HL-60 (cell line): ENCODE measurements at regions not wholly inside any gene's neighbourhood (a gene's known extent, or its start where the extent isn't known, plus 50 kb on each side); places are given as distances from the start of the nearest gene placed in this dataset.

Experiments used
- DNase-seq, 2 experiments: peaks; one replicate each; pipeline ENCODE4 v3.0.0-alpha.2; 2010 to 2020; ENCODE audit warnings: low read depth in 1 of 2, low spot score in 1 of 2
- H3K27ac ChIP-seq: fragments of 250-450 bp; sonication (Bioruptor Pico); replicated peaks from 2 replicates; pipeline ENCODE4 v1.5.1; 2020; ENCODE audit warnings: mild to moderate bottlenecking, moderate library complexity
- H3K27me3 ChIP-seq: fragments of 250-450 bp; sonication (Bioruptor Pico); 2 replicates; pipeline ENCODE4 v1.5.1; 2021; ENCODE audit warnings: mild to moderate bottlenecking, moderate library complexity; ENCODE audit not compliant: insufficient read depth, poor library complexity, severe bottlenecking
- H3K4me3 ChIP-seq: replicated peaks from 2 replicates; pipeline ENCODE4 v1.5.1; 2011; ENCODE audit warnings: mild to moderate bottlenecking, control low read depth, low read length; ENCODE audit not compliant: insufficient read depth
- CTCF ChIP-seq: IDR thresholded peaks from one replicate; pipeline ENCODE4 v1.5.1; 2011; ENCODE audit warnings: low read length, control low read depth, inconsistent platforms; ENCODE audit not compliant: insufficient read depth
- GABPA ChIP-seq: IDR thresholded peaks from 2 replicates; pipeline ENCODE4 v1.6.1; 2012; ENCODE audit warnings: low read depth
- POLR2AphosphoS5 ChIP-seq: IDR thresholded peaks from 2 replicates; pipeline ENCODE4 v1.6.1; 2012; ENCODE audit warnings: low read depth
- REST ChIP-seq: IDR thresholded peaks from 2 replicates; pipeline ENCODE4 v1.6.1; 2012; ENCODE audit warnings: low read depth; ENCODE audit not compliant: insufficient replicate concordance
- SPI1 ChIP-seq: IDR thresholded peaks from 2 replicates; pipeline ENCODE4 v1.6.1; 2012; ENCODE audit warnings: low read depth, mild to moderate bottlenecking, borderline replicate concordance

DNA sequence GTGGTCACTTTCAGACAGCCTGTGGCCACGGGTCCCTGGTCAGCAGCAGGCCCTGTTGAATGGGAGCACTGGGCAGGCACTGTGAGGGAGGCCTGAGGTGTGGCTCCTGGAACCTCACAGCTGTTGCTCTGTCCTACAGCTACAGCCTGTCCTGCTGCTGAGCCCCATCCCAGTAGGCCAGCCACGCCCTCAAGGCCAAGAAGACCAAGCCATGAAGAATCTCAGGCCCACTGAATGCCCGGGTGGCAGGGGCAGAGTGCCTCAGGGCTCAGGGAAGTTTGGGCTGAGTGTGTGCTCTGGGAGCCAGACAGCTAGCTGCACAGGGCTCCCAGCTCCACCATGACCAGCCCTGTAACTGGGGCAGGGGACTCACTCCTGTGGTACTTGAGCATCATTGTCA, 363.5 kb upstream of the NUPR2 start:
- H3K27ac ChIP-seq, result no peak overlapping the region
- no peak overlapping the region for H3K4me3 ChIP-seq
- no peak for DNase-seq
- TF ChIP-seq SPI1 (no peak), GABPA (no peak), POLR2AphosphoS5 (no peak), CTCF (no peak), REST (no peak)
- no peaks in the 10 kb centered on the region for H3K27me3 ChIP-seq

DNA sequence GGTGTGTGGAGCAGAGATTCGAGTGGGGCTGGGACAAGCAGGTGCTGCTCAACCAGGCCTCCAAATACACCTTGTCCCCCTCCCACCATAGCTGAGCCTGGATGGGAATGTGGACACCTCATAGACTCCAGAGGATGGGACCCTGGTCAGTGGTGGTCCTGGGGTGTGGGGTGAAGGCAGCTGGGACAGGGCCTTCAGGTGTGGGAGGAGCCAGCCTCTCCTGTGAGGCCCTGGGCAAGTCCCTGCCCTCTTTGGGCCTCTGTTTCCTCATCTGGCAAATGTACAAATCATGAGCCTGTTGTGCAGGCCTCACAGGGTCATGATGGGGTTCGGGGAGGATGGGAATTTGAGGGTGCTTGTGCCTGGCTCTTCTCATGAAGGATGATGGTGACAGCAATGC, 362.9 kb upstream of the NUPR2 start:
- H3K4me3 ChIP-seq, result no peak overlapping the region
- no peaks in the 10 kb centered on the region for H3K27me3 ChIP-seq
- no peak overlapping the region for H3K27ac ChIP-seq
- no peak for TF ChIP-seq CTCF
- TF ChIP-seq SPI1, result no peak
- TF ChIP-seq REST, result no peak
- no peak for TF ChIP-seq POLR2AphosphoS5
- TF ChIP-seq GABPA, result no peak
- DNase-seq, result no peak

DNA sequence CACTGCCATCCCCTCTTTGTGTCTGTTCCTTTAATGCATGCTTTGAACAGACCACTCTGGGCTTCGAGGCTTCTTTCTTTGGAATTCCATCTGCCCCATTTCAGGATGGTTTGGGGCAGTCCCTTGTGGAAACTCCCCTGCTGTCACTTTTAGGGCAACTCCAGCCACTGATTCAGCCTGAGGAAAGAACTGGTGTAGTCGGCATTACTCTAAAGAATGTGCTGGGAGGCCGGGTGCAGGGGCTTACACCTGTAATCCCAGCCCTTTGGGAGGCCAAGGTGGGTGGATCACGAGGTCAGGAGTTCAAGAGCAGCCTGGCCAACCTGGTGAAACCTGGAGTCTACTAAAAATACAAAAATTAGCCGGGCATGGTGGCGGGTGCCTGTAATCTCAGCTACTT, 358.1 kb upstream of the NUPR2 start:
- H3K4me3 ChIP-seq, result no peak overlapping the region

More for the DNA sequence above, 358.1 kb upstream of the NUPR2 start:
- DNase-seq, result no peak
- H3K27me3 ChIP-seq, result no peaks in the 10 kb centered on the region
- no peak for TF ChIP-seq SPI1
- no peak for TF ChIP-seq POLR2AphosphoS5
- no peak for TF ChIP-seq CTCF
- no peak for TF ChIP-seq REST
- TF ChIP-seq GABPA, result no peak
- H3K27ac ChIP-seq, result no peak overlapping the region
